NCI-H446 treated with DMSO at 0.1 percent for 48 hours (cell line): ENCODE measurements at regions not wholly inside any gene's neighbourhood (a gene's known extent, or its start where the extent isn't known, plus 50 kb on each side); places are given as distances from the start of the nearest gene placed in this dataset.

Experiments
- DNase-seq: peaks from one replicate; lab custom pipeline; 2025; lab: John Stamatoyannopoulos, UW

DNA sequence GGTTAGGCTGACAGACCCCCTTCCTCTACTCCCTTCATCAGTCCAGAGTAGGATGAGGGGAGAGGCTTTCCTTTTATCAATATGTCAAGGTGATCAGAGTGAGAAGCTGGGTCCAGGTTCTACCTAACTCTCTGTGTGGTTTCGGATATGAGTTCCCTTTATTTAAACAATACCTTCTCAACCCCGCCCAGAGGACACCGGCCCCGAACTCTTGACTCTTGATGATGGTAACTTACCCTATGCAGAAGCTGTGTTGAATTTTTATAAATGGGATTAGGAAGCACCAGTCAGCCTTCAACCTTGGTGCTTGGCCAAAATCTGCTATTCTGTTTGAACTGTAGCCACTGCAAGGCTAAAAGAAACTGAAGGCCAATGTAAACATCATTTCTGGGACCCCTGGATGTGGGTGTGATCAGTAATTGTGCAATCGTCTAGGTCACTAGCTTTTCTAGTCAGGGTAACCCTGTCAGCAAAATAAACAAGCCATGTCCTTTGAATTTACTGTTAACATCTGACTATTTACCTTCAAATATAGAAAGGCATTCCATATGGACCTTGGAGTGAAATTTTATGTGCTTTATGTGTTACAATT is 398.3 kb downstream of the SEC16B start:
- DNase-seq = no peak

DNA sequence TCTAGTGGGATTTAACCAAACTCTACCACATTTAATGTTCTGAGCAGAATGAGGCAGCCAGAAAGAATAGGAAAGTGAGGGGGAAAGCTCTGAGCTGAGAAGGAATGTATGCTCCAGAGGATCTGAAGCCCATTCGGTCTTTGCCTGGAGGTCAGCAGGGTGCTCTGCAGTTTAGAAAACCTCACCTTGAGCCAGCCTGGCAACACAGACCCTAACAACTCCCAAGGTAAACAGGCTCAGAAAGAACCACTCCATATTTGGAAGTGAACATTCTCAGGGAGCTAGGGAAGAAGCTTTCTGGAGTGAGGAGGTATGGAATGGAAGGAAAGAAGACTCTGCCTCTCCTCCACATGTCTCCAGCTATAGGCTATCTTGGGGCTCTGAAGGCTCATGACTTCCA is 398.8 kb downstream of the SEC16B start:
- no peak for DNase-seq

DNA sequence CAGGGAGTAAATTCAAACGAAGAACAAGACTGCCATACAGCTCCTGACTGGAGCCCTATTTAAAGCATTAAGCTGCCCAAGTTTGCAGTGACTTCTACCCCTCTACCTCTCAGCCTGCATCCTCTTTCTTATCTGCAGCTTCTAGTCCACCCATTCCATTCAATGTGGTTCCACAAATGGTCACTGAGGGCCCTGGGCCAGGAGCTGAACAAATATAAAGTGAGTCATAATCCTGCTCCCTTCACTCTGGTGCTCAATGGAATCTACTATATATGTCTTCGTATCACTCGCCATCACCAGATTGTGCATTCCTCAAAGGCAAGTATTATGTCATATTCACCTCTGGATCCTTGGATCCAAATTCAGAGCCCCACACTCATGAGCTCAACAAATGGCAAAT is 398.7 kb downstream of the BRINP2 start:
- DNase-seq = no peak

DNA sequence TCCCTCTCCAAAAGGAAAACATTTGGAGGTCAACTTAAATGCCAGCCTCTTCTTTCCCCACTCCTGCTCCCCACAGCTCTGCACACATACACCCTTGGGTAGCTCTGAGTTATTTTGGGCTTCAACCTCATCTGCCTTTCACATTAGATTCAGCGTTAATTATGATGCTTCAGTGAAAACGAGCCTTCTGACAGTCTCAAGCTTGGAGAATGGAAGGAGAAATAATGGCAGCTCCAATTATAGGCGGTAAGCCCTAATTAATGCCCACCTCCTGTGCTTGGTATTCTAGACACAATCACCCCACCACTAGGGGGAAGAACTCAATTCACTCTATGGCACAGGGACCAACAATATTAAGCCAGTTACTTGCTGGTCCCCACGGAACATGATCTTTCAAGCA is 397.9 kb downstream of the BRINP2 start:
- no peak for DNase-seq

DNA sequence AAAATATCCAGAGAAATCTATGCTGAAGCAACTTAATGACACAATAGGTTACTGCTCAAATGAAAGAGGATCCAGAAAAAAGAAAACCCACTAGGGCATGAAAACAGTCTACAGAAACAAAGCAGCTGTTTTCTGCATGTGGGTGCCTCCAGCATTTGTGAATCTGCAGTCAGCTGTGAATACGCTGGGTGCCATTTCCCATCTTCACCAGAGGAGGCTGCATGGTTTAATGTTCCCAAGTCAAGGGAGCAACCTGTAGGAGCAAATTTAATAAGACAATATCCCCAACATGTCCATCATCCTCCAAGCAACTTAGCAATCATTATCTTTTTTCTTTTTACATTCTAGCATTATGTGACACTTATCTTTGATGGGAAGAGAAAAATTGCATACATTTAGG is 396.6 kb downstream of the BRINP2 start:
- no peak for DNase-seq

DNA sequence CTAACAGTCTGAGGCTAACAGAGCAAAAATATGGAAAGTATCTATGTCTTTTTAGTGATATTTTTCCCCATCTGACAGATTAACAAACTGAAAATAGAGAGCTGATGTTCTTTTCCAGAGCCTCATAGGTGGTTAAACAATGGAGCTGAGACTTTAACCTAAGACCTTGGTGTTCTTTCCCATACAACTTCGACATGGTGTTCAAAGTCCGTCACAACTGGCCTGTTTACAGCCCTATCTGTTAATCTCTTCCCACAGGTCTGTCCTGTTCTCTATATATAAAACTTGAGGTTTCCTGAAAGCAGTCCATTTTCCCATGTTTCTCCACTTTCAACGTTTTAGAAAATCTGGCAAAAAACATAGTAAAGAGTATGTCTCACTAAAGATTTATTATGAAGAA is 395.7 kb downstream of the BRINP2 start:
- DNase-seq = no peak

DNA sequence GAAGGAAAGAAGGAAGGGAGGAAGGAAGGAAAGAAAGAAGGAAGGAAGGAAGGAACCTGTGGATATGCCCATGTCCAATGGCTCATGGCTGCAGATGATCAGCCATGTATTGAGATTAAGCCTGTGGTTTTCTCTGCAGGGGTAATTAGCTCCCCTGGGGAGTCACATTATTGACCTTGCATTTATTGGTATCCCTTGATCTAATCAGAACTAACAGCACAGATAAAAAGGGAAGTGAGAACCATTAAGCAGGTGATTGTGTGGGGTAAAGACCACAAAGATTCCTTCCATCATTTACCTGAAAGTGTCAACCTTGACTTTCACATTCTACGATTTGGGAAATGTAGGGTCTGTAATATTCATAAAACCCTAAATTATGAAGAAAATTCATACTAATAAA is 390.7 kb downstream of the BRINP2 start:
- DNase-seq = no peak

DNA sequence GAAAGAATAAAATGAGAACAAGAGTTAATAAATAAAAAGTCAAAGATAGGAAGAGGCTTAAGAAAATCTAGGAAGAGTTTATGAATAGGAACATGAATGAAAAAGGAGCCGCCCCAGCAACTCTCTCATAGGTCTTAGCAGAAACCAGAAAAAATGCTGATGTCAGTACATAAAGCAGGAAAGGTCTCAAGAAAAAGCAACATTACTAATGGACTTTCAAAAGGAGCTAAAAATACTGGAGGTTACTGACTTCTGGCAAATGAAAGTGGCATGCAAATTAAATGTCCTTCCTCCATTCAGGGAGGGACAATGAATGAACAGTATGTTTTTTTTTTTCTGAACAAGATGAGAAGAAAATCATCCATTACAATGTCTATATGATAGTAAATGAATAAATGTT is 387.6 kb downstream of the BRINP2 start:
- DNase-seq = no peak

DNA sequence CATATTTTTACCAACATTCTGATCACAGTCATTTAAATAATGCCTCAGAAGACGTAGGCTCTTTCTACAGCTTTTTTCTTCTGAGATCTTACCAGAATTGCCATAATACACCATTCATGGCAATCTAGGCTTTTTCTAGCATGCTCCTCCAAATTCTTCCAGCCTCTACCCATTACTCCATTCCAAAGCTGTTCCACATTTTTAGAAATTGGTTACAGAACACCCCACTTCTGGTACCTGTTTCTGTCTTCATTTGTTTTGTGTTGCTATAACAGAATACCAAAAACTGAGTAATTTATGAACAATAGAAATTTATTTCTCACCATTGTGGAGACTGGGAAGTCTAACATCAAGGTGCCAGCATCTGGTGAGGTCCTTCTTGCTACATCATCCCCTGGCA is 385.4 kb downstream of the BRINP2 start:
- no peak for DNase-seq

DNA sequence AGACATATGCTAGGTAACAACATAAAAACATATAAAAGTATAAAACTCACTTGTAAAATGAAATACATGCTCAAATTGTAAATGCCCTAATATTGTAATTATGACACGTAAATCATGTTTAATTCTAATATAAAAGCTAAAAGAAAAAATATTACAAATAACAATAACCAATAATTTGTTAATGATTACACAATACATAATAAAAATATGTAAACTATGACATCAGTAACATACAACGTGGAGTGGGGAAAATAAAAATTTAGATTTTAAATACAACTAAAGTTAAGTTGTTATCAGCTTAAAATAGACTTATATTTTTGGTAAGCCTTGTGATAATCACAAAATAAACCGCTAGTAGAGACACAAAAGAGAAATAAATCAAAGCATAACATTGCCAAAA is 376.4 kb downstream of the BRINP2 start:
- no peak for DNase-seq

DNA sequence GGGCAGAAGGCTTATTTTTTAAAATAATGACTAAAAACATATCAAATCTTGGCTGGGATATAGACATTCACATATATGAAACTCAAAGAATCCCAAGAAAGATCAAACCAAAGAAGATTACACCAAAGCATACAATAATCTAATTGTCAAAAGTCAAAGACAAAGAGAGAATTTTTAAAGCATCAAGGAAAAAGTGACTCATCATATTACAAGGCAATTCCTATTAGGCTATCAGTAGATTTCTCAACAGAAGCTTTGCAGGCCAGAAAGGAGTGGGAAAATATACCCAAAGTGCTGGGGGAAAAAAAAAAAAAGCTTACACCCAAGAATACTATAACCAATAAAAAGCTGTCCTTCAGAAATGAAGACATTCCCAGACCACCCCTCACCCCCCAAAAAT is 375.6 kb downstream of the BRINP2 start:
- no peak for DNase-seq

DNA sequence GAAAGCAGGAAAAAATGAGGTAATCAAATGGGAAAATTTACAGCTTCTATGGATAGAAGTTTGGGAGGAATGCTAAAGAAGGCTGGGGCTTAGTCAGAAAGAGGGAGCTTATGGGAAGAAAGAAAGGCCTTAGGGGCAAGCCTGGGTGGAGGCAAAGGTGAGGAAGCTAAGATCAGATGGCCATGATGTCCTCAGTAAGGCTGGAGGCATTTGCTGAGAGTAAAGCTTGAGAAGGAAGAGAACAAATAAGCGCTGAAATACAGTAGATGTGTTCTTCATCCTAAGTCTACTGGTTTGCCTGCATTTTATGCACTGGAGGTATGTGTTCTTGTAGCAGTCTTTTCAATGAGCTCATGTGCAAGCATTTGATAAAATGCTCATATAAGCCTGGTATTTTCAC is 355.4 kb downstream of the BRINP2 start:
- DNase-seq = no peak

DNA sequence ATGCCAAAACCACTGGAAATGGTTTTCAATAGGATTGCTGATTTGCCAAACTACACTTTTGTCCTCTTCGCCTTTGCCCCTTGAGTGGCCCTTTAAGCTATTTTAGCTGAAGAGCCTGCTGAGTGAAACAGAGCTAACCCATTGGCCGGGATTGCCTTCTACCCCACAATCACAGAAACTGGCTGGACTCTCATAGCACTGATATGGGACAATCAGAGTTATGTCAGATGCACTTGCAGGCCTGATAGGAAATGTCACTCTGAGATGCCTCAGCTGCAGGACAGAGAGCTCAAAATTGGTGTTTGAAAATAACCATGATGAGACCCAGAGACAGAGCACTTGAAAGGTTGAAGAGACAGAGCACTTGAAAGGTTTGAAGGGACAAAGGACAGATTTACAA is 354.4 kb downstream of the BRINP2 start:
- no peak for DNase-seq

DNA sequence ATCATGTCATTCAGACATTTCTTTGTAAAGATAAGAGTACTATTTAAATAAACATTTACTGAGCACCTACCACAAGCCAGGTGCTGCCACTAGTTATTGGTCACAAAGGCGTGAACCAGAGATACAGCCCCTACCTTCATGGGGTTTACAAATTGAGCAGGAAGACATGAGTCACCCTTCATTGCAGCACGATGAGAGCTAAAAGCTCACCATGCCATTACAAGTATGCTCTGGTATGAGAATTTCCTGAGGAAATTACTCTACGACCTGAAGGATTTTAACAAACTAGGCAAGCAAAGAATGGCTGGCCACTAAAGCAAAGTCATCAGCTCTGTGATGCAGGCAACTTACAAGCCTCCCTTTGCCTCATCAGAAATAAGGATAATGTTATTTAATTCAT is 346.8 kb downstream of the BRINP2 start:
- DNase-seq = no peak

DNA sequence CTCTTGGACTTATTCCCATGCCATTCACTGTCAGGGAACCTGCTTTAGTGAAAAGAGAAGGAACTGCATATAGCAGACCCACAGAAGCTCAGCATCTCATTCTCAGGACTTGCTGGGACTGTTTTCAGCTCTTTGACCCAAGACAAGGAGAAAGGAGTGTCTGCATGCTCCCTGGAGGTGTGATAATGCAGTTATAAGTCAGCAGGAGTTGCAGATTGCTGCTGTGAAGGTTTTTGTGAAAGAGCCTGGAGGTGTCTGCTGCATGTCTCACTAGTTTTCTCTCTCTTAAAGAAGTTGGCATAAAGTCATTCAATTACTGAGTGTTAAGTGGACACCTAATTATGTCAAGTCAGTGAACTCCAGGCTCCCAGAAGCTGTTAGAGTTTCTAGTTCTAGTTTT is 343.4 kb downstream of the BRINP2 start:
- DNase-seq = no peak

DNA sequence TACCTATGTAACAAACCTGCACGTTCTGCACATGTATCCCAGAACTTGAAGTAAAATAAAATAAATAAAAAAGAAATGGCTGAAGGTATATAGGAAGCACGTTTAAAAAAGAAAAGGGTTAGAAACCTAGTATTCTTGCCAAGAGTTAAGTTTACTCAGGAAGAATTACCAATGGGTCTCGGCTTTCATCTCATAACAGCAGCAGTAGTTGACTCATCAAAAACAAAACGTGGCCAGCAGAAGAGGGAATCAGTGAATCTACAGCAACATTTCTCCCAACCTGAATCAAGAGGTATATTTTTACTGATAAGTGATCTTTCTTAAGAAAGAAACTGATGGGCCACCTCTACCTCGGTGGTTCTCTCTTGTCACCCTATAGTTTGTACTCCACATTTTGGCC is 340.3 kb downstream of the BRINP2 start:
- DNase-seq = no peak

DNA sequence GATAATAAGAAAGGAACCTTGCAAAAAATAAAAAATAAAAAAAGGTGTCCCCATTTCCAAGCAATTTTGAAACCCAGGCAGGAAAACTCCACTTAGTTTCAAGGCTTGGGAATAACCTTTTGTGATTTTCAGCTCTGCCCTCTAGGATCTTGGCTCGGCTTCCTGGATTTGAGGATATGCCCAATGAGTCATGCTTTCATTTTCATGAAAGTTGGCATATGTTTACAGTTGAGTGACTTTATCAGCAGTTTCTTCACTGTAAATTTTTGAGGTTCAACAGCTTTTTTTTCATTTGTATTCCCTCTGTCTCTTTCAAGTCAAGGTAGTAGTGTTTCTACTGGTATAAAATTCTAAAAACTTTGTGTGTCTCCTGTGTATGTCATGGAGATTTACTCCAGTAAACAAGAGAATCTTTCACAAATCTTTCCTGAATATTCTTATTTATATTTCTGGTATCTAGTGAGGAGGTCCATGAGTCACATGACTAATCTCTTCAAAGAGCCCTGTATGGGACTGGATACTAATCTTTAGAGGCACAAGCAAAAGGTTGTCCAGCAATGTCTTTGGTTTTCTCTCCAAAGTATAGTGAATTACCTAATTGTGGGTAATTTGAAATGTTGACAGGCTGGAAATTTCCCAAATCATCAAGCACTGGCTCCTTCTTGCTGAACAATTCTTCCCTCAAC is 335.3 kb downstream of the BRINP2 start:
- no peak for DNase-seq

DNA sequence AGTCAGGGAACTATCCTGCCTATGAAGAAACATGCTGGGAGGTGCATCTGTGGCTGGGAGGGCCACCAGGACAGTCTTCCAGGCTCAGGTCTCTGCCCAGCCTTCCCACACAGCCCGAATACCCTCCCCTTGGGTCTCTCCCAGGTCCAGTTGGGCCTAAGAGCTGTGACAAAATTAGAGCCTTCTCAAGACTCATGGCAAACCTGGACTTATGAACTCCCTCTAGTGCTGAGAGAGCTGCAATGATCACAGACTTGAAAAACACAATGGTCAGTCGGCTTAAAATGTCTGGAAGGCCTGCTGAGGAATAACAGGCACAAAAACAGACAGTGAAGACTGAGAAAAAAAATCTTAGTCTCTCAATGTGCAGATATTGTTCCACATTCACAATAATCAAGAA is 325.1 kb downstream of the BRINP2 start:
- DNase-seq = no peak

DNA sequence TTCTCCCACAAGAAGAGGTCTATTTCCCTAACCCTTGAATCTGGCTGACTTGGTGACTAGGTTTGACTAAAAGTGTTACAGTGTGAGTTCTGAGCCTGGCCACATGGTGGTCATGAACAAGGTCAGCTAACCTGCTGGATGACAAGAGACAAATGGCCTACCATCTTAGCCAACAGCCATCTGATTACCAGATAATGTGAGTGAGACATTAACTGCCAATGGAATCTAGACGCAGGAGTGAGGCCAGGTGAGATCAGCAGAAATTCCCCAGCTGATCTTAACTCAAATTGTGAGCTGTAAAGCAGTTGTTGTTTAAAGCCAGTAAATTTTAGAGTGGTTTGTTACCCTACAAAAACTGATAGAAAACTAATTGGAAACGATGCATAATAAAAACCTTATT is 320.0 kb downstream of the BRINP2 start:
- DNase-seq = no peak

DNA sequence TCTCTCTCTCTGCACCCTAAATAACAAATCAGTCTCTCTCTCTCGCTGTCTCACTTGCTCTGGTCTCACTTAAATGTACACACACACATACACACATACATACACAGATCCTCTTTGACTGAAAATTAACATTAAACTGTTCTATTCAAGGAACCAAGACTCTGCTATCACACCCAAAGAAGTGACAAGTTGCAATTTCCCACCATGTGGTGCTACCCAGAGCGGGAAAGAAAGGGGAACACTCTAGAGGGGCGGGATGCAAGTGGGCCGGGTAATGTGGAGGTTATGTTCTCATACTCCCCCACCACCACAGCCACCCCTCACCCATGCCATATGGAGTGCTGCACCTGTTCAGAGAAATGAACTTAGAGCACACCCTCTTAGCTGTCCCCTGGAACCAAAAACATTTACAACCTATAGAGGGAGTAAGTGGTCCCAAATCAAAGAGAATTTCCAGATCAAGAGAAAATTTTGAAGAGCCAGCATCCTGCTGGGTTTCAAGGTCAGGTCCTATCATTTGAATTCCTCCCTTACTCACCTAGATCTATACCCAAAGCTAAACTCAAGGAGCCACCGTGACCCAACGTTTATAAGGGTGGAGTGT is 319.4 kb downstream of the BRINP2 start:
- no peak for DNase-seq

DNA sequence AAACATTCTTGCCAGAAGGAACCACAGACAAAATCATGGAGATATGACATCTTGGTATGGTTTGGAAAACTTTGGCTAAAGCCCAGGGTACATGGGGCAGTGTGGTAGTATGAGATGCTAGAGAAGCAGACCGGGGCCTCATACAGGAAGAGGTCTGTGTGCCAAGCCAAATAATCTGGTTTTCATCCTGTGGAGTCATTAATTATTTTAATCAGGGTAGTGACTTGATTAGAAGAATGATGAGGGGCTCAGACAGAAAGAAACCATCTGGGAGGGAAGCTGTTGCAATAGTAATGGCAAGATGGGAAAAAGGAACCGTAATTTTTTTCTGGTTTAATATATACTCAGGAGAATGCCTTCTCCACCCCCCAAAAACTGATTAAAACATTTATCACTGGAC is 318.0 kb downstream of the BRINP2 start:
- no peak for DNase-seq

DNA sequence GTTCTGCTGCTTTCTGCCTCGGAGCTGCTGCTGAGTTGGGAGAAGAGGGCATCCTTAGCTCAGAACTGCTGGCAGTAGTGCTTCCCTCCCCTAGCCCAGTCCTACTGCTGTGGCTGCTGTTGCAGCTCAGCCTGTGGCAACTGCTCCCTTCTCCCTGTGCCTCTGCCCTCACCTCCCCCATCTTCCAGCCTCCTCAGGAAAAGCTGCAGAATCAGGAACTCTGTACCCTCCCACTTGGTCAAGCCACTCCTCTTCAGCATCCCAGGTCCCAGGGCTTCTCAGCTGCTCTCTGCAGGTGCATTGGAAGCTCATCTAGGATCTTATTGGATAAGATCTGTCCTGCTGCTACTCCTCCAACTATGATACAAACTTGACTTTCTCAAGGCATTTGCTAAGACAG is 316.7 kb downstream of the BRINP2 start:
- no peak for DNase-seq

DNA sequence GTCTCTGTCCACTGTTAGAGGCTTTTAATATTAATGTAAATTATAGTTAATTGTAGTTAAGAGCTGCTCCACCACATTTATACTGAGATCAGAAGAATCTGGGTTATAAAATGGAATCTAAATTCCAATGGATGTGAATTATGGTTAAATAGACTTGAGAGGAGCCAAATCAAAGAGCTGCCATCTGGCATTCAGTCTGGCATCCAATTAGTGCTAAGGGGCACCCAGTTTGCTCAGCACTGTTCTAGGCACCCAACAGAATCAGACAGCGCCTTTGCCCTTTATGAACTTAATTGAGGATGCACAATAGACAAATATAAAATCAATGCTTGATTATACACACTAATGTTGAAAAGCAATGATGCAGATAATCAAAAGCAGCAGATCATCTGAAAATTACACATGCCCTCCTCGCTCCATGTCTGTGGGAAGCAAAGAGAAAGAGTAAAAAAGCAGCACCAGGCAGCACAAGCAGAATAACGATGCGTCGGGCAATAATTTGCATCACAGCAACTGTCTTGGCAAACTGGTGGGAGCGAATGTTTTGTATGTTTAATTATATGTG is 310.1 kb downstream of the BRINP2 start:
- no peak for DNase-seq

DNA sequence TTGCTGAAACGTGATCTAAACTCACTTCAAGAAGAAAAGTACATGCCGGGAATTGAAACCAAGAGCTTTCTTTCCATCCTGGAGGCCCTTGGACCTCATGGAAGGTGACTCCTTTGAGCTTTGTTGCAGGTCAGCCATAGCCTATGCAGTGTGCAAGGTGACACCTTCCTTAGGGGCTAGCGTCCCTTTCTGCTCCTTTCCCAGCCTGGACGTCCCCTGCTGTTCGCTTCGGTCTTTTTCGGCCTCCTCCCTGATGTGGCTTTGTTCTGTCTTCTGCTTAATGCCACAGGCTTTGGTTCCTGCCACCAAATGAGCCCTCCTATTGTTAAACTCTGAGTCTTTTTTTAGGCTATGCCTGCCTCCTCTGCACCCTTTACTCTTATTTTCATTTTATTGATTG is 308.8 kb downstream of the BRINP2 start:
- no peak for DNase-seq
